ENCODE measurements at regions not wholly inside any gene's neighbourhood (a gene's known extent, or its start where the extent isn't known, plus 50 kb on each side); places are given as distances from the start of the nearest gene placed in this dataset.
"Not testable (repeated sequence)": the region's sequence is repeated elsewhere in the genome, so short reads cannot be mapped to it uniquely, and the experiment has no call there.

DNA sequence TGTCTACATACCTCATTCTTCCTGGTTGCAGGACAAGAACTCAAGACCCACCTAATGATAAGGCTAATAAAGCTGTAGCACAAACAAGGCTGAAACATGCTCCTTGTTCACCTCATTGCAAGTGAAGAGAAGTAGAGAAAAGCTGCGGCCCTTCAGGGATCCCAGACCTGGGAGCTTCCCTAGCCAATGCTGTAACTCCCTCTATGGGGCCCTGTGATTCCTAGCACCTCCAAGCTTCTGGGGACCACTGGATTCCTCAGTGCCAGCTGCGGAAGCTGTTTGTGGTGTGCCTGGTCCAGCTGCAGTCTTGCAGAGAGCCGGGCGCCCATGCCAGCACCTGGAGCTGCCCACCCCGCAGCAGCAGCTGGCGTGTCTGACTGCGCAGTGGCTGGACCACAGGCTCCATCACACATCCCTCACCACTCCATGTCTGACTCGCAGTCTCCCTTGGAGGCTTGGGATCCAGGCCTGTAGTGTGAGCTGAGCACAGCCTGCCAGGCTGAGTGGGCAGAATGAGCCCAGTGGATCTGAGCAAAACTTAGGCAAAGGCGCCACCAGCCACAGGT, 737.2 kb upstream of the GJE1 start:
- no peak overlapping the region for H3K4me3 ChIP-seq (ENCODE audit: low read depth, low read length)
- no peak for DNase-seq (ENCODE audit: low read depth)
- TF ChIP-seq, protein P1, sequence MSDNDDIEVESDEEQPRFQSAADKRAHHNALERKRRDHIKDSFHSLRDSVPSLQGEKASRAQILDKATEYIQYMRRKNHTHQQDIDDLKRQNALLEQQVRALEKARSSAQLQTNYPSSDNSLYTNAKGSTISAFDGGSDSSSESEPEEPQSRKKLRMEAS (IDR thresholded peaks at IDR 0.05; ENCODE audit: low read depth, low read length), result no peak
- TF ChIP-seq MYC (IDR thresholded peaks at IDR 0.05; ENCODE audit: low read depth, low read length) (no peak), CTCF (IDR thresholded peaks at IDR 0.05; ENCODE audit: low read depth, low read length) (no peak), POLR2A (IDR thresholded peaks at IDR 0.05; ENCODE audit: extremely low read depth, insufficient read length) (no peak)

DNA sequence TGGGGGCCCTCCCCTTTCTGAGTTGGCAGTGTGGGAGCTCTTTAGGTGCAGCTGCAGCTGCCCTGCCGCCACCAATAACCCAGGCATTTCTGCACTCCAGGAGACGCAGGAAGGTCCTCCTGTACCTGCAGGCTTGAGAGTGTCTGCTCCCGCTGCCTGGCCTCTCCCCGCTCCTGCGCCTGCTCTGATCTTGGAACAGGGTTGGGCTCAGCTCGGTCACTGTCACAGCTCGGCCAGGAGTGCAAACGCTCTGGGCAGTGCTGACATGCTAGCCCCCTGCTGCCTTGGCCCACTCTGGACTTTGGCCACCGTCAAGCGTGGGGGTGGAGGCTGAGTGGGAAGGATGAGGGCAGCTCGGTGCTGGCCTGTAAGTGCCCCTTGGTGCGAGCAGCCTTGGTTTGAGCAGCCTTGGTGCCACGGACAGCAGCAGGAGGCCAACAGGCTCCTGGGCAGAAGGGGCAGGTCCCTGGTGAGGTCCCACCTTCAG, 738.1 kb upstream of the GJE1 start:
- no peak for DNase-seq (ENCODE audit: low read depth)
- H3K4me3 ChIP-seq (ENCODE audit: low read depth, low read length), result no peak overlapping the region
- TF ChIP-seq CTCF (IDR thresholded peaks at IDR 0.05; ENCODE audit: low read depth, low read length) (no peak), MYC (IDR thresholded peaks at IDR 0.05; ENCODE audit: low read depth, low read length) (no peak), POLR2A (IDR thresholded peaks at IDR 0.05; ENCODE audit: extremely low read depth, insufficient read length) (no peak)
- TF ChIP-seq, protein P1 (IDR thresholded peaks at IDR 0.05; ENCODE audit: low read depth, low read length), result no peak

DNA sequence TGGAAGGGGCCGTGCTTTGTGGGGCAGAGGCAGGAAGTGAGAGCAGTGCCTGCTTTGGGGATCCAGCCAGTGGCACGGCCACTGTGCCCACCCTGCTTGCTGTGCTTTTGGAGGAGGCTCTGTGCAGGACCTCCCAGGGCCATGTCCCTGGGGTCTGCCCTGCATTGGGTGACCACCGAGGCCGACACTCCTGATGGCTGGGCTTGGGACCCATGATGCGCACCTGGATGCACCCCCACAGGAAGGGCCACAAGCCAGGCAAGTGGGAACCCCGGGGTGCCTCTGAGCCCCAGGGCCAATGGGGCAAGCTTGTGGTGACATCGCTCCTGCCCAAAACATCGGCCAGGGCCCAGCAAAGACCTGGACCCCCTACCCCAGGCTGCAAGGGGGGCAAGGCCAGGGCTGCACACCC, 738.6 kb upstream of the GJE1 start:
- TF ChIP-seq CTCF (IDR thresholded peaks at IDR 0.05; ENCODE audit: low read depth, low read length), result no peak
- TF ChIP-seq, protein P1 (IDR thresholded peaks at IDR 0.05; ENCODE audit: low read depth, low read length), result no peak
- H3K4me3 ChIP-seq (ENCODE audit: low read depth, low read length), result no peak overlapping the region
- DNase-seq (ENCODE audit: low read depth), result no peak

- TF ChIP-seq POLR2A (IDR thresholded peaks at IDR 0.05; ENCODE audit: extremely low read depth, insufficient read length) (no peak), CTCF (IDR thresholded peaks at IDR 0.05; ENCODE audit: low read depth, low read length) (no peak), MYC (IDR thresholded peaks at IDR 0.05; ENCODE audit: low read depth, low read length) (no peak)
- TF ChIP-seq, protein P1 (IDR thresholded peaks at IDR 0.05; ENCODE audit: low read depth, low read length), result no peak
- H3K4me3 ChIP-seq (ENCODE audit: low read depth, low read length), result no peak overlapping the region
- DNase-seq (ENCODE audit: low read depth), result no peak
Observed at GRCh38 chr6:141393405-141394124, 739.2 kb upstream of the GJE1 start.

GRCh38 chr6:141391135-141391534, 741.6 kb upstream of the GJE1 start:
- DNase-seq (ENCODE audit: low read depth); H3K4me3 ChIP-seq (ENCODE audit: low read depth, low read length): not testable (repeated sequence)

- no peak overlapping the region for H3K4me3 ChIP-seq (ENCODE audit: low read depth, low read length)
- TF ChIP-seq POLR2A (IDR thresholded peaks at IDR 0.05; ENCODE audit: extremely low read depth, insufficient read length), result no peak
- TF ChIP-seq MYC (IDR thresholded peaks at IDR 0.05; ENCODE audit: low read depth, low read length), result no peak
- no peak for TF ChIP-seq CTCF (IDR thresholded peaks at IDR 0.05; ENCODE audit: low read depth, low read length)
- TF ChIP-seq, protein P1 (IDR thresholded peaks at IDR 0.05; ENCODE audit: low read depth, low read length), result no peak
- DNase-seq (ENCODE audit: low read depth), result no peak
Observed at GRCh38 chr6:141388666-141389065, 744.1 kb upstream of the GJE1 start.
